ENCODE measurements at regions not wholly inside any gene's neighbourhood (a gene's known extent, or its start where the extent isn't known, plus 50 kb on each side); places are given as distances from the start of the nearest gene placed in this dataset.
"Not testable (repeated sequence)": the region's sequence is repeated elsewhere in the genome, so short reads cannot be mapped to it uniquely, and the experiment has no call there.

DNA sequence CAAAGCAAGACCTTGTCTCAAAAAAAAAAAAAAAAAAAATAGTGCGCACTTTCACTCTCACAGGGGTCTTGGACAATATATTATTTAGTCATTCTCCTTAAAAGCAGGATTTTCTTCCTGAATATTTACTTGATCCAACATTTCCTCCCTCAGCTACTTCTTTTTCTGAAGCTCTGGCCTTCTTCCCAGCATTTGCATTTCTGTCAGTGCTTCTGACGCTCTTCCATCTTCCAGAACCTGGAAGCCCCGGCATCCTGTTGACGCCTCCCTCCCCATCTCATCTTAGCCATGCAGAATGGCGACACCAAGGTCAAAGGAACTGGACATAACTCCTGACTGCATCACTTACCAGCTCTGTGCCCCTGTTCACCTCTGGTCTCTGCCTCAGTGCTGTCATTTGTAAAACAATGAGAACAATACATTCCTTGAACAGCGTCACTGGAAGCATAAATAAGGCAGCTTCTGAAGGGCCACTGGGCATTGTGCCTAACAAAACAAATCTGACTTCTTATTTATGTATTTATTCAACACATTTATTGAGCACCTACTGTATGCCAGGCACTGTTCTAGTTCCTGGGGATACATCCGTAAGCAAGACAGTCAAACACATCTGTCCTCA is 90.9 kb upstream of the MDM1 start:
- DNase-seq (ENCODE audit: insufficient read length, low spot score), result no peak
- no peak for FAIRE-seq

GRCh38 chr12:68425998-68426397 is 93.8 kb upstream of the MDM1 start:
- DNase-seq (ENCODE audit: insufficient read length, low spot score), result no peak
- no peak for FAIRE-seq

DNA sequence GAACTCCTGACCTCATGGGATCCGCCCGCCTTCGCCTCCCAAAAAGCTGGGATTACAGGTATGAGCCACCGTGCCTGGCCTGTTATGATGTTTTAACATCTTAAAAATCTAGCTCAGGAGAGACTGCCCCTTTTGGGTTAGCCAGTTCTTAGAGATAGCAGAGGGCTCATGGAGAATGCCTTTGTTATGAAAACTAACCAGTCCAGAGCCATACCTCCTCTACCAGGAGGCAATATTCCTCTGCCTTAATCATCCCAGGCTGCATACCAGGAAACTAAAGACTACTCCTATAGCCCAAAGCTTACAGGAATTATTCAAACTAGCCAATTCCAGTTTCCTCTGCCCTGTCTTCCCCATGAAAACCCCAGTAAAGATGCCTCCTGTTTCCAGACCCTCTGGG is 96.0 kb upstream of the MDM1 start:
- FAIRE-seq (no peak), DNase-seq (ENCODE audit: insufficient read length, low spot score) (no peak)

DNA sequence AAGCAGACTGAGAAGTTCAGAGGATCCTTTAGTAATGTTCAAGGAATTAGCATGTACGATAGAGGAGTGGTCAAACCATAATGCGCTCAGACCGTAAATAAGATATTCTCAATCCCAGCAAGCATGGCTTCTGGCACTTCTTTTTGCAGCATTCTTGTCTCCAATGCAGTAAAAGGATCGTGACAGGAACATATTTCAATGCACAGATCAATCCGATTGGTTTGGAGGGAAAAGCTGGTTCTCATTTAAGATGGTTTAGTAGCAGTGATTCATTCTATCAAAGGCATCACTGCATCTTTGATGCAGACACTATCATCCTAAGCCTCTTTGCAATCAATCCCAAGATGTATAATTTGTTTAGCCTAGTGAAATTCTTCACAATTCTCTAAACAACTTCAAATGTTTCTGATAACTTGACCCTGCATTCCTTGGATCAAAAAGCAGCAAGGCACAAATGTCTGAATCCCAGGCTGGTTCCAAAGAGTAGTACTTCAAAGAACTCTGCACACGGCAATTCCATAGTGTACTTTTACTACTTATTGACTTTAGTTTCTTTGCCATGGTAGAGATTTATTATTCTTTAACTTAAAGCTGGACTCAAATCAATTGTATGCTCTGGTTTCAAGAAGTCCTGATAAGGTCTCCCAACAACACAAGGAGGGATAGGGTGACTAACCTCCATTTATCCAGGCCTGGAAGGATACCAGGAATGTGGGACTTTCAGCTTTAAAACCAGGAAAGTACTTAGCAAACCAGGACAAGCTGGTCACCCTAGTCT is 96.8 kb upstream of the MDM1 start:
- FAIRE-seq (no peak), DNase-seq (ENCODE audit: insufficient read length, low spot score) (no peak)

GRCh38 chr12:68429696-68430095 is 97.5 kb upstream of the MDM1 start:
- FAIRE-seq, result no peak
- no peak for DNase-seq (ENCODE audit: insufficient read length, low spot score)

- DNase-seq (ENCODE audit: insufficient read length, low spot score) (no peak), FAIRE-seq (no peak)
These were observed 99.6 kb upstream of the MDM1 start for GRCh38 chr12:68431786-68432185.

- no peak for DNase-seq (ENCODE audit: insufficient read length, low spot score)
- no peak for FAIRE-seq
These were observed 100.5 kb upstream of the MDM1 start for GRCh38 chr12:68432622-68433021.

GRCh38 chr12:68434391-68435298 is 102.5 kb upstream of the MDM1 start:
- DNase-seq (ENCODE audit: insufficient read length, low spot score), result no peak
- FAIRE-seq, result no peak

DNA sequence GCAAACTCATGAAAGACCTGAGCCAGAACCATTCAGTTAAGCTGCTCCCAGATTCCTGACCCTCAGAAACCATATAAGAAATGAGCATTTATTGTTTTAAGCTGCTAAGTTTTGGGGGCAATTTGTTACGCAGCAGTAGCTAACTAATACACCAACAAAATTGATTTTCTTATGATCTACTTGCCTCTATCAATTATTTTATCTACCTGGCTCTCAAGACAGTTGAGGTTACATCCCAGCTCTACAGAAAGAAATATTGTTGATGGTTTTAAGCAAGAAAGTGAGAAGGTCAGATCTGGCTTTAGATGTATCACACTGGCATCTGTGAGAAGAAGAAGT is 103.1 kb upstream of the MDM1 start:
- no peak for FAIRE-seq

GRCh38 chr12:68435816-68436215 is 103.7 kb upstream of the MDM1 start:
- FAIRE-seq (no peak), DNase-seq (ENCODE audit: insufficient read length, low spot score) (no peak)

More for the DNA sequence above, 103.1 kb upstream of the MDM1 start:
- no peak for DNase-seq (ENCODE audit: insufficient read length, low spot score)

GRCh38 chr12:68438601-68439000 is 106.4 kb upstream of the MDM1 start:
- FAIRE-seq (no peak), DNase-seq (ENCODE audit: insufficient read length, low spot score) (no peak)

GRCh38 chr12:68439368-68440045 is 107.3 kb upstream of the MDM1 start:
- FAIRE-seq, result no peak
- DNase-seq (ENCODE audit: insufficient read length, low spot score), result no peak

DNA sequence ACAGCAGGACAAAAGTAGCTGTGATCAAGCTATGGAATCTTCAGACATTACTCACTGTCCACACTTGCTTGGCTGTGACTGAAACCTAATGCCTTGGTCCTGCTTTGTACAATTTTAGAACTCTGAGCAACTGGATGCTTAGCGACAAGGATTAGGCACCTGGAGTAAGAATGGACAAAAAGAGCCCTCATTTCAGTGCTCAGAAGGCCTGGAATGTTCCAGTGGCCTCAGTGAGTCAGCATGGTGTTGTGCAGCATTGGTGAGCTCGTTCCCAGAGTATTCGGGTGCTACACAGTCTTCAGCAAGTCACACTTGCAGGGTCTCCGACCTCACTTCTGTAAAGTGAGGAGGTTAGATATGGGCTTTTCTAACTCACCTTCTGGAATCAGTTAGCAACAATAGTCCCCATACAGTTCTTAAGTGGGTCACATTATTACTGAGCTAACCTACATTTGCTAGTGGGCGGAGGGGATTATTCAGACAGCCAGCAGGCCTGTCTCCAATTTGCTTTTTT is 108.0 kb upstream of the MDM1 start:
- no peak for FAIRE-seq
- no peak for DNase-seq (ENCODE audit: insufficient read length, low spot score)

- FAIRE-seq (no peak), DNase-seq (ENCODE audit: insufficient read length, low spot score) (no peak)
These were observed 109.0 kb upstream of the MDM1 start for GRCh38 chr12:68441167-68441566.

- not testable (repeated sequence) for FAIRE-seq; DNase-seq (ENCODE audit: insufficient read length, low spot score)
These were observed 110.3 kb upstream of the MDM1 start for GRCh38 chr12:68442353-68442972.

DNA sequence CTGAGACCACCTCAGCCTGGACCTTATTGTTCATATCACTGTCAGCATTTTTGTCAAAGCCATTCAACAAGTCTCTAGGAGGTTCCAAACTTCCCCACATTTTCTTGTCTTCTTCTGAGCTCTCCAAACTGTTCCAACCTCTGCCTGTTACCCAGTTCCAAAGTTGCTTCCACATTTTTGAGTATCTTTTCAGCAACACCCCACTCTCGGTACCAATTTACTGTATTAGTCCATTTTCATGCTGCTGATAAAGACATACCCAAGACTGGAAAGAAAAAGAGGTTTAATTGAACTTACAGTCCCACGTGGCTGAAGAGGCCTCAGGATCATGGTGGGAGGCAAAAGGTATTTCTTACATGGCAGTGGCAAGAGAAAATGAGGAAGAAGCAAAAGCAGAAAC is 111.5 kb upstream of the MDM1 start:
- FAIRE-seq; DNase-seq (ENCODE audit: insufficient read length, low spot score): not testable (repeated sequence)

GRCh38 chr12:68445824-68446223 is 113.7 kb upstream of the MDM1 start:
- FAIRE-seq, result no peak
- DNase-seq (ENCODE audit: insufficient read length, low spot score), result no peak

GRCh38 chr12:68446384-68446783 is 114.2 kb upstream of the MDM1 start:
- DNase-seq (ENCODE audit: insufficient read length, low spot score) (no peak), FAIRE-seq (no peak)

DNA sequence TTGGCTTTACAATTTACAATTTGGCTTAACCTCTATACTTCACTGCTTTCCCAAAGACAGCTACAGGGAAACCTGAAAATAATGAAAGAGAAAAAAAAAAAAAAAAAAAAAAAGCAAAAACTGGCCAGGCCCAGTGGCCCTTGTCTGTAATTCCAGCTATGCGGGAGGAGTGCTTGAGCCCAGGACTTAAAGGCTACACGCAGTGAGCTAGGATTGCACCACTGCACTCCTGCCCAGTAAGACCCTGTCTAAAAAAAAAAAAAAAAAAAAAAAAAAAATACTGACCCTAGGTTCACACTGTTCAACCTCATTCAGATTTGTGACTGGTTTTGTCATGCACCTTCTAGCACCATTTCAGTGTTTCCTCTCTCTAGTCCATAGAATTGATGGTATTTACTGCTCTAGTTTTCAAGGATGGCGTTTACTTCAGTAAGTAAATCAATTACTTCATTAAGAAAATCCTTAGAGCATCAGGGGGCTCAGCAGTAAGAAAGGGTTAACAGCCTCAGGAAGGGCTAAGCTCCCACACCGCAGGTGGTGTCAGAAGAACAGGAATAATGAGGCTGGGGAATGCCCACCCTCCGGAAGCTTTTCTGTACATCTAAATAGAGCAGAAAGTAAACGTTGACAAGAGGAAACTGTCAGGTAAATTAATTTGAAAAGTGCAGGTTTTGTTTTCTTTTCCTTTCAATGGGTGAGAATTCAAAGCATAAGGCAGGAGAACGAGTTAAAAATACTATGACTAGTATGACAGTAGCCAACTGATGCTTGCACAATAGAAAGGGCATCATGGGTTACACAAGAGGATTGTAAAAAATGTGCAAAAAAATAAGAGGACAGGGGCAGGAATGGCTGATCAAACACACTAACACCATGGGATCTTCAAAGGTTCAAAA is 115.0 kb upstream of the MDM1 start:
- FAIRE-seq (no peak), DNase-seq (ENCODE audit: insufficient read length, low spot score) (no peak)

Measured in HTR-8/SVneo (cell line).